ENCODE measurements at regions not wholly inside any gene's neighbourhood (a gene's known extent, or its start where the extent isn't known, plus 50 kb on each side); places are given as distances from the start of the nearest gene placed in this dataset.

DNA sequence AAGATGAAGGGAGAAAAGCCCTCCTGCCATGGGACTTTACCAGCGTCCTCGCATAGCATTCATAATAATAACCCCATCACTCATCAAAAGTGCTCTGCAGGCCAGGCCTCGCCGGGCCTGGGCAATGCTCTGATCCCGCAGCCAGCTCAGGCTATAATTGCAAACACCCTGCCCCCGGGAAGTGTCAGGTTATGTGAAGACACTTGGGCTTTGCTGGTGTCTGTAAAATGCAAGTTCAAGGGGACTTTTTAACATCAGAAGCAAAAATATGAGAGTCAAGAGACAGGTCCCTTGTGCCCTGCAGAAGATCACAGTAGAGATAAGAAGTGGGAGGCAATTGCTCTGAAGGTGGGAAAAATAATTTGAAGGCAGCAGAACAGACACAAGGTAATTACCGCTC, 381.0 kb downstream of the MAFB start:
- Histone ChIP-seq H3K36me3 (no peaks in the 10 kb centered on the region), H3K4me1 (replicated peaks) (peaks cover 43% of the 10 kb centered on the region), H3K9me3 (replicated peaks) (no peaks in the 10 kb centered on the region), H3K27me3 (replicated peaks) (no peaks in the 10 kb centered on the region), H3K27ac (0 out of 2 replicates have a peak overlapping the region, but pooled peaks have one; percentile 85), H3K4me3 (no peak overlapping the region)
- DNase-seq (ENCODE audit: low read depth in 1 of 2, low spot score in 2 of 2): no peak

DNA sequence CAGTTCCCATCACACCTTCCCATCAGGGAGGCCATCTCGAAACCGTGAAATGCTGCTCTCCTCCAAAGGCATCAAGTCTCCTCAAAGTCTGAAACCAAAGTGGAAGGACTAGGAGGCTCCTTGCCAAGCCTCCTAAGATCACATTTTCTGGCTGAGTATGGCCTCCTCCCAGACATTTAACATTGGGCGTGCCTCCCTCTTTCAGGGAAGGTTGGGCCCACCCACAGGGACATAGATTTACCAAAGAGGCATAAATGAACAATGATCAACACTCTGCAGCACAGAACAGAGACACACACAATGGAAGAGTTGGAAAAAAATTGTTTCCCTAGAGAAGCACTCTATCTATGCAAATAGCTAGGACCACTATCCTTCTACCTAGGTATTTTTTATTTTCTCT, 381.8 kb downstream of the MAFB start:
- DNase-seq (ENCODE audit: low read depth in 1 of 2, low spot score in 2 of 2): peak in 1 of 2 experiments; percentile 27
- Histone ChIP-seq H3K9me3 (replicated peaks) (no peaks in the 10 kb centered on the region), H3K4me1 (replicated peaks) (peaks cover 43% of the 10 kb centered on the region), H3K4me3 (no peak overlapping the region), H3K27me3 (replicated peaks) (no peaks in the 10 kb centered on the region), H3K27ac (peak overlapping the region; percentile 17), H3K36me3 (no peaks in the 10 kb centered on the region)

DNA sequence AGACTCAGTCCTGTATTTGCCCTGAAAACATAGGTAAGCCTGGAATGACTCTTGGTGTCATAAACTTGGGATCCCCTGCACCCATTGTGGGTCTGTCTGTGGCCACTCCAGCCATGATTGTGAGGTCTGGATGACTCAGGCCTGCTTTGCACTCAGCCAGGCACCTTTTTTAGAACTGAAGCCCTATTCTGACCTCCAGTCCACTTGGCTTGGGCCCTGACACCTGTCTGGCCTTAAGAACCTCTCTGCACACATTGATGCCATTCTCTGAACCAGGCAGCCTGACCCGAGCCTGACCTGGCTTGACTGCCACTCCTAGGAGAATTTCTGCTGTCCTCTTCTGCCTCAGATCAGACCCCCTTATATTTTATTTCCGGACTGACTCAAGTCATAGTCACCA, 383.7 kb downstream of the MAFB start:
- no peak for DNase-seq (ENCODE audit: low read depth in 1 of 2, low spot score in 2 of 2)
- H3K27me3 ChIP-seq (replicated peaks): no peaks in the 10 kb centered on the region
- peaks cover 37% of the 10 kb centered on the region for H3K4me1 ChIP-seq (replicated peaks)
- H3K36me3 ChIP-seq: no peaks in the 10 kb centered on the region
- H3K9me3 ChIP-seq (replicated peaks): no peaks in the 10 kb centered on the region
- H3K27ac ChIP-seq: no peak overlapping the region
- H3K4me3 ChIP-seq: no peak overlapping the region

DNA sequence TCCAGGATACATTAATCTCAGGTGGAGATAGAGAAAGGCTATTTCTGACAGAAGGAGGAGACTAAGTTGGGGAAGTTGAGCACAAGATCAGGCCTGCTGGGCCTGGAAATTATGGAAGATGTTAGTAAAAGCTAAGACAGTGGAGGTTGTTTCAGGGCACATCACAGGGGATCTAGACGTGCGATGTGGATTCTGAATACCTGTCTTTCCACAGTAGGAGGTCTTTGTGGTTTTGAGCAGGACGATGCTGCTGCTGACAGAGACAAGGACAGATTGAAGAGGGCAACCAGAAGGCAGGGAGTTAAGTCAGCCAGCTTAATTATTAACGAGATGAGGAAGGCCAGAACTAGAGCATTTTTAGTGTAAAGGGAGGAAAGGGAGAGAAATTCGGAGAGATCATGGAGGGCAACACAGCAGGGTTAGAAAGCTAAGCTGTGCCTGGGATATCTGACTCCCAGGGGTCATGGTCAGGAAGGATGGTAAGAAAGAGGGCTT, 384.9 kb downstream of the MAFB start:
- no peak for DNase-seq (ENCODE audit: low read depth in 1 of 2, low spot score in 2 of 2)
- H3K9me3 ChIP-seq (replicated peaks): no peaks in the 10 kb centered on the region
- no peak overlapping the region for H3K27ac ChIP-seq
- H3K36me3 ChIP-seq: no peaks in the 10 kb centered on the region
- peaks cover 29% of the 10 kb centered on the region for H3K4me1 ChIP-seq (replicated peaks)
- no peaks in the 10 kb centered on the region for H3K27me3 ChIP-seq (replicated peaks)
- no peak overlapping the region for H3K4me3 ChIP-seq

DNA sequence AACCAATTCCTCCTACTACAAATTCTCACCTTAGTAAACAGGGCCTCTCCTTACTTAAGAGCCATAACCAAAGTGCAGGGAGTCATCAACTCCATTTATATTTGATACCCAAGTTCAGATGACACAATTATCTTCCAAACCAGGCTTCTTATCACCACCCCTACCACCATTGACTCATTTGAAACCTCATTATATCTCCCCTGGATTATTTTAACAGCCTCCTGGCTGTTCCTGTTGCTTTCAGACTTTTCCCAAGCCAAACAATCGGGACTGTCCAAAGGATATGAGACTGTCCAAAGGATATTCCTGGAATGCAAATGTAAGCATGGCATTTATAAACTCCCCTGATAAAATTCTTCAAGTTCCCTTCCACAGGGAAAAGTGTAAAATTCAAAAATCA, 394.3 kb downstream of the MAFB start:
- no peaks in the 10 kb centered on the region for H3K9me3 ChIP-seq (replicated peaks)
- peak in 1 of 2 experiments; percentile 39 for DNase-seq (ENCODE audit: low read depth in 1 of 2, low spot score in 2 of 2)

DNA sequence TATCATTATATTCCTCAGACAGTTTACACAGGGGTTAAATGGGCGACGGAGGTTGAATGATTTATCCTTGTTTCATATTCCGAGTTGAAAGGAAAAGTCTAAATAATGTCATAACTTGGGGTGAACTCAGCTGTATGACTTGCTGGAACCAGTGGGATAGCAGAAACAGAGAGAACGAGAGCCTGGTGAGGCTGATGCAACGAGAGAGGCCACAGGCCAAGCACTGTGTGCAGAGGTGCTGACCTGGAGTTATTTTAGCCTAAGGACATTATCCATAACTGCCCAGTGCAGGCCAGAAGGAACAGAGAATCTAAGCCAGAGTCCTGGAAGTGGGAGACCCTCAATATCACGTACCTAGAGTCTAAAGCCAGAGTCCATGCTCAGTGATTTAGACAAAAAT, 394.9 kb downstream of the MAFB start:
- H3K36me3 ChIP-seq: no peaks in the 10 kb centered on the region
- H3K27ac ChIP-seq: no peak overlapping the region; the same call in 1 of the 2 replicates
- H3K27me3 ChIP-seq (replicated peaks): no peaks in the 10 kb centered on the region
- no peak for DNase-seq (ENCODE audit: low read depth in 1 of 2, low spot score in 2 of 2)
- H3K4me1 ChIP-seq (replicated peaks): peaks cover 19% of the 10 kb centered on the region
- no peak overlapping the region for H3K4me3 ChIP-seq
- no peaks in the 10 kb centered on the region for H3K9me3 ChIP-seq (replicated peaks)

More for the DNA sequence above, 394.3 kb downstream of the MAFB start:
- Histone ChIP-seq H3K36me3 (no peaks in the 10 kb centered on the region), H3K4me1 (replicated peaks) (peaks cover 19% of the 10 kb centered on the region), H3K27ac (no peak overlapping the region; the same call in 1 of the 2 replicates), H3K4me3 (no peak overlapping the region), H3K27me3 (replicated peaks) (no peaks in the 10 kb centered on the region)

DNA sequence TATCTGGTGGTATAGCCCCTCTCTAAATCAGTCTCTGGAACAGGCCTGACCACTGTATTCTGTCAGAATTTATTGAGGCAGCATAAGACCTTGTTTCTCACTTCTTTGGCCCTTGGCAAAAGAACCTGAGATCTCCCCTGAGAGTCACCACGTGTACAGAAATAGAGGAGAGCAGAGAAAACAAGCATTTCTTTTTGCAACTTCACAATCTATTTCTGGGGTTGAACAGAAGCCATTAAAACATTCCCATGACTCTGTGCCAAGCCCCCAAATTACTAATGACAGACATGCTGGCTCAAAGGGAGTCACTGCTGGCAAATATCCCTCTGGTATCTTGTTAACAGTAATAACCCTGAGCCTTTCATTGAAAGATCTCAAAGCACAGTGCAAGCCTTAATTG, 395.3 kb downstream of the MAFB start:
- no peaks in the 10 kb centered on the region for H3K9me3 ChIP-seq (replicated peaks)
- no peak overlapping the region for H3K27ac ChIP-seq
- H3K4me3 ChIP-seq: no peak overlapping the region
- H3K4me1 ChIP-seq (replicated peaks): peaks cover 19% of the 10 kb centered on the region
- no peaks in the 10 kb centered on the region for H3K36me3 ChIP-seq
- no peak for DNase-seq (ENCODE audit: low read depth in 1 of 2, low spot score in 2 of 2)
- no peaks in the 10 kb centered on the region for H3K27me3 ChIP-seq (replicated peaks)

DNA sequence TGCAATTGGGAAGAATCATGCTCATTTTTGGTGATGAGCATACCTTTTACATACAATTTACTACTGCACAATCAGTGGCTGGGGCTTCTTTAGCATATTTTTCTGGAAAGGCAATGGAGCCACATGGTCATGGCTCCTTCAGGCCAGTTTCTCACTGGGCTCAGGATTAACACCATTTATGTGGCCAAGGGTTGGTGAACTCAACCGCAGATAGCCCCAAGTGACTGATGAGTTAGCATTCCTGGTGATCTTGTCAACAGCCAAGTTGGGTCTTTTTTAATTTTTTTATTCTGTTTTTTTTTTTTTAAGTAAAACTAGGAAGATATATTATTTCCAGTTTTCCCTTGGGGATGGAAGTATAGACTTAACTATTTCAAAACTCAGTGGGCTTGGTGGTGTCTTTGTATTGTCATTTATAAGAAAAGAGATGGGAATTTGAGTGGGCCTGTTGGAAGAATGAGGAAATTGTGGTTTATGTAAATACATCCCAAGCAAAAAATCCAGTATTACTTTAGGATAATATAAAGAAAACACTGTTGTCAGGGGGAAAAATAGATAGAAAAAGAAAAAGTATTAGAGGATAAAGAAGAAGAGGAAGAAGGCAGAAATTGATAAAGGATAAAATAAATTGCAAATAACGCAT, 397.4 kb downstream of the MAFB start:
- Histone ChIP-seq H3K9me3 (replicated peaks) (no peaks in the 10 kb centered on the region), H3K4me1 (replicated peaks) (peaks cover 21% of the 10 kb centered on the region), H3K4me3 (no peak overlapping the region), H3K36me3 (no peaks in the 10 kb centered on the region), H3K27me3 (replicated peaks) (no peaks in the 10 kb centered on the region), H3K27ac (no peak overlapping the region)
- no peak for DNase-seq (ENCODE audit: low read depth in 1 of 2, low spot score in 2 of 2)

DNA sequence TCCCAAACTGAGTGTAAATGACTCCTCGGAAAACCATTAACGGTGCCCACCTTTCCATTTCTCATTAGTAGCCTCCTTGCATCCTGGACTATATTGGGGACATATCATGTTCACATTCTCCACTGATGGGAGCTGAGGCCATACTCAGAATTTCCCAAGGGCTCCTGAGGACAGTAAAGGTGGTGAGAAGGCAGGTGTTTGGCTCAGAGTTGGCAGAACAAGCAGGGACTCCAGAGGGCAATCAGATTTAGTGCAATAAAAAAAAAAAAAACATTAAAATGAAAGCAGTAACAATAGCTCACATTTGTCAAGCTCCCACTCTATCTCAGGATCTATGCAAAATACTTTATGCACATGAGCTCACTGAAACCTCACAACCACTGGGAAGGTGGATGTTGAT, 401.4 kb downstream of the MAFB start:
- Histone ChIP-seq H3K4me3 (no peak overlapping the region), H3K36me3 (no peaks in the 10 kb centered on the region), H3K27me3 (replicated peaks) (no peaks in the 10 kb centered on the region), H3K9me3 (replicated peaks) (no peaks in the 10 kb centered on the region), H3K4me1 (replicated peaks) (0 out of 2 replicates have a peak, but pooled peaks cover 3% of the 10 kb centered on the region), H3K27ac (no peak overlapping the region)
- DNase-seq (ENCODE audit: low read depth in 1 of 2, low spot score in 2 of 2): no peak

DNA sequence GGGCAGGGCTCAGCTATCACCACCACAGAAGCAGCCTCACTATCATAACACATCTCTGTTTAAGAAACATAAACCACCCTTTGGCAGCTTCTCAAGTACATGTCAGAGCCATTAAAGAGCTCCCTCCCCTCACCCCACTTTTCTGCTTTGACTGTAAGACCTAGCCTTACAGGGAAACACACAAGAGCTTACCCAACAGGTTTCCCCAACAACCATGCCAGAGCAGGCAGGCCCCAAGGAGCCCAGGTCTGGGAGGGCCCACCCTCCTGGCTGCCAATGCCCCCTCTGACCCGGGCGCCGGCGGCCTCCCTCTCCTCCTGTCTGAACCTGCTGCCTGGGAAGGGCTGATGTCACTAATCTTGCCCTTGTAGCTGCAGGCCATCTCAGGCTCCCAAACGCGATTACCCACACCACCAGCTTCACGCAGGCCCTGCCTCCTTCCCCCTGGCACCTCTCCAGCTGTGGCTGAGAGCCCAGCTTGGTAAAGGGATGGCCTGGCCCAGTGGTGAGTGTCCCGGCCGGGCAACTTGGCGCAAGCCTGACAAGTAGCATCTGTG, 402.0 kb downstream of the MAFB start:
- no peak overlapping the region for H3K4me3 ChIP-seq
- H3K36me3 ChIP-seq: no peaks in the 10 kb centered on the region
- no peak for DNase-seq (ENCODE audit: low read depth in 1 of 2, low spot score in 2 of 2)
- no peaks in the 10 kb centered on the region for H3K9me3 ChIP-seq (replicated peaks)
- no peaks in the 10 kb centered on the region for H3K27me3 ChIP-seq (replicated peaks)
- no peak overlapping the region for H3K27ac ChIP-seq
- 0 out of 2 replicates have a peak, but pooled peaks cover 3% of the 10 kb centered on the region for H3K4me1 ChIP-seq (replicated peaks)

DNA sequence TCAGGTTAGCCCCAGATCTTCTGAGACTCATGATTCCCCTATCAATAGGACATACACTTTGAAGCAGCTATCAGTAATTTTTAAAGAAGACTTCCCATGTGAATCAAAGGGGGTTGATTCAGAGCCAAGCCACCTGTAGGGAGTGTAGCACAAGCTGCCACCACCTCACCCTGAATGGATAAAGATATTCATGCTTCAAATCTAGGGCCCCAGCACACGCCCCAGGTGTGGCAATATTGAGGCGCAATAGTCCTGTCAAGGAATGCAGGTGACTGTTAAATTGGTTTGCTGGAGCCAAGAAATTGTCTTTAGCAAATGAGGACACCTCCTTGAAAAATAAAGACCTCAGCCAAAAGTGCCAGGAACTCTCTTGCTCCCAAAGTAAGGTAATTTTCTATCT, 404.4 kb downstream of the MAFB start:
- Histone ChIP-seq H3K4me1 (replicated peaks) (peaks cover 13% of the 10 kb centered on the region), H3K9me3 (replicated peaks) (no peaks in the 10 kb centered on the region), H3K27me3 (replicated peaks) (no peaks in the 10 kb centered on the region), H3K36me3 (no peaks in the 10 kb centered on the region), H3K27ac (no peak overlapping the region), H3K4me3 (no peak overlapping the region)
- DNase-seq (ENCODE audit: low read depth in 1 of 2, low spot score in 2 of 2): no peak

DNA sequence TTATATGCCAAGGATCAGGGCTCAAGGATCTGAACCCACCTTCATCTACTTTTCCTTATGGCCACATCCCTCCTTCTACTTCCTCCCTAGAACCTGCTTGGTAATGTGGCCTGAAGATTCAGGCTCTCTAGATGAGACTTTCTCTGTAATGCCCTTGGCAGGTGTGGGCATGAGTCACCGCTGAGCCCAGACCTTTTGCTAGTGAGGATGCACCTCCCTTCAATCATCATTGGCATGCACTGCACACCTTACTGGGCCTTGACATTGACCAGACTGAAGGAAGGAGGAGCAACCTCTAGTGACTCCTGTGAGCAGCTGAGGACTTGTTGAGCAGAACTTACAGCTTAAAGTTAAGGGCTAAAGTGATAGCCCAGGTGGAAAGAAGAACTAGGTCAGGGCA, 405.3 kb downstream of the MAFB start:
- H3K4me3 ChIP-seq: no peak overlapping the region
- H3K9me3 ChIP-seq (replicated peaks): no peaks in the 10 kb centered on the region
- H3K36me3 ChIP-seq: no peaks in the 10 kb centered on the region
- H3K4me1 ChIP-seq (replicated peaks): peaks cover 22% of the 10 kb centered on the region
- no peak overlapping the region for H3K27ac ChIP-seq
- no peak for DNase-seq (ENCODE audit: low read depth in 1 of 2, low spot score in 2 of 2)
- H3K27me3 ChIP-seq (replicated peaks): no peaks in the 10 kb centered on the region

DNA sequence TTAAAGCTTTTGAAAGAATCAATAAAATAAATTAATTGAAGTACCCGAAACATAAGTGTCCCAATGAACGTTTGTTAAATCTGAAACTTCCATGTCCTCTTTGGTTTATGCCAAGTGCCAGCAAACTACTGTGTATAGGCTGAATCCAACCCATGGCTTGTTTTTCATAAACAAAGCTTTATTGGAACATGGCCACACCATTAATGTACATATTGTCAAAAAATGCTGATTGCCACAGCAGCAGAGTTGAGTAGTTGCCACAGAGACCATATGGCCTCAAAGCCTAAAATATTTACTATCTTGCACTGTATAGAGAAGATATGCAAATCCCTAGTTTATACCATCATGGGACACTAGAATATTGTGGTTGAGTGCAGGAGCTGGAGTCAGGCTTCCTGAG, 406.1 kb downstream of the MAFB start:
- peaks cover 29% of the 10 kb centered on the region for H3K4me1 ChIP-seq (replicated peaks)
- no peak overlapping the region for H3K27ac ChIP-seq
- DNase-seq (ENCODE audit: low read depth in 1 of 2, low spot score in 2 of 2): no peak
- no peak overlapping the region for H3K4me3 ChIP-seq
- no peaks in the 10 kb centered on the region for H3K9me3 ChIP-seq (replicated peaks)
- H3K36me3 ChIP-seq: no peaks in the 10 kb centered on the region
- H3K27me3 ChIP-seq (replicated peaks): no peaks in the 10 kb centered on the region

DNA sequence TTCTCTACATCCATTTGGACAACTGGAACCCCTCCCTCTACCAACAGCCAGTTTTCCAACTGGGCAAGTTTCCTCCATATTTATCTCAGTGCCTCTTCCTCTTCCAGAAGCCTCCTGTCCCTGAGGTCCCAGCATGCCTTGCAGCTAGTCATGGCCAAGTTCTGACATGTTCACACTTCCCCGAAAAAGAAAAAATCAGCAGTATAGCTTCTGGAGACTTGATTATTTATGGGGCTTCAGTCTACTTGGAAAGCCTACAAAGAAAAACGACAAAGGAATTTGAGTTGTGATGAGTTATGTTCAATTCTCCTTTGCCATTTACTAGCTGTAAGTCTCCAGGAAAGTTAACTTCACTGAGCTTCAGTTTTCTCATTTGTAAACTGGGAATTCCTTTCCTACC, 406.5 kb downstream of the MAFB start:
- H3K4me1 ChIP-seq (replicated peaks): peaks cover 33% of the 10 kb centered on the region
- H3K27me3 ChIP-seq (replicated peaks): no peaks in the 10 kb centered on the region
- no peak overlapping the region for H3K27ac ChIP-seq
- no peak overlapping the region for H3K4me3 ChIP-seq
- DNase-seq (ENCODE audit: low read depth in 1 of 2, low spot score in 2 of 2): no peak
- no peaks in the 10 kb centered on the region for H3K9me3 ChIP-seq (replicated peaks)
- H3K36me3 ChIP-seq: no peaks in the 10 kb centered on the region
